NT2/D1 (cell line): ENCODE measurements at regions not wholly inside any gene's neighbourhood (a gene's known extent, or its start where the extent isn't known, plus 50 kb on each side); places are given as distances from the start of the nearest gene placed in this dataset.

Experiments used
- SUZ12 ChIP-seq: IDR thresholded peaks from 2 replicates; pipeline ENCODE4 v1.6.1; 2011; ENCODE audit not compliant: insufficient read length, insufficient read depth; ENCODE audit errors: extremely low read depth
- YY1 ChIP-seq: IDR thresholded peaks from 2 replicates; pipeline ENCODE4 v1.6.1; 2011; ENCODE audit not compliant: insufficient read length, insufficient read depth
- ZNF274 ChIP-seq: IDR thresholded peaks from 2 replicates; pipeline ENCODE4 v1.6.1; 2011; ENCODE audit warnings: mild to moderate bottlenecking, low read depth, low read length

DNA sequence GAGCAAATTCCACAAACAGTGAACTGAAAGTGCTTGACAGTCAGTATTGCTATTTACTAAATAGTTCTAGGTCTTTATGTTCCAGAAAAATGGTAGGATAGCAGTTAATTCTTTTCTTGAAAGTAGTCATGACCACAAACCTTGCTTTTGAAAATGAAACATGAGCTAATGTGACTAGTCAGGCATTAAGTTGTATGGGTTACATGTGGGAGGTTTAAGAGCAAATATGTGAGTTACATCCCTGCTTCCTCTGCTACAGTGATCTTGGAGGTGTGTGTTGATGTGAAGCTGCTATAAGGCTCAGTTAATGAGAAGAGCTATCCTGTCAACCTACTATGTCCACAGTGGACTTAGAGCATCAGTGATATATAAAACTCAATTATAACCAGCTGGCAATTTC lies 741.6 kb downstream of the FSCB start:
- TF ChIP-seq YY1 = no peak
- TF ChIP-seq SUZ12 = no peak
- TF ChIP-seq ZNF274 = no peak
